ENCODE measurements at regions not wholly inside any gene's neighbourhood (a gene's known extent, or its start where the extent isn't known, plus 50 kb on each side); places are given as distances from the start of the nearest gene placed in this dataset.

DNA sequence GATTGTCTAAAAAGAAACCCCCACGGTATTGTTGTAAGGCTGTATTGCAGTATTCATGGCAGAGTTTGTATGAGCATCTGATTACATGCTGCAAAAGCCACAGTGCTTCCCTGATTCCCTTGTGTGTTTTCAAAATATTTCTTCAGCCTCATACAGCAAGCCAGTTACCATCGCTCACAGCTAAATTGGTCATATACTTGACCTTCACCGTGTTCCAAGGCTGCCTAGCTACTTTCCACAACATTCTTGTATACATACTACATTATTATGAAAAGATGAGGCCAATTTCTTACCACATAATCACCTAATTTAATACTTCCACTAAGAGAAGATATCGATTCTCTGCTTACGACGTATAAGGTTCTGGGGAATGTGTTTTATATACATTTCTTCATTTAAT is 576.3 kb upstream of the CNTNAP5 start:
- H3K9me3 ChIP-seq (ENCODE audit: insufficient read depth, low read length, severe bottlenecking): no peaks in the 10 kb centered on the region
- ATAC-seq (ENCODE audit: insufficient read depth, low read depth): no peak
- H3K27me3 ChIP-seq (ENCODE audit: insufficient read depth, low read length, poor library complexity): no peaks in the 10 kb centered on the region
- no peak overlapping the region for H3K27ac ChIP-seq (ENCODE audit: low read length)
- TF ChIP-seq, protein P1, sequence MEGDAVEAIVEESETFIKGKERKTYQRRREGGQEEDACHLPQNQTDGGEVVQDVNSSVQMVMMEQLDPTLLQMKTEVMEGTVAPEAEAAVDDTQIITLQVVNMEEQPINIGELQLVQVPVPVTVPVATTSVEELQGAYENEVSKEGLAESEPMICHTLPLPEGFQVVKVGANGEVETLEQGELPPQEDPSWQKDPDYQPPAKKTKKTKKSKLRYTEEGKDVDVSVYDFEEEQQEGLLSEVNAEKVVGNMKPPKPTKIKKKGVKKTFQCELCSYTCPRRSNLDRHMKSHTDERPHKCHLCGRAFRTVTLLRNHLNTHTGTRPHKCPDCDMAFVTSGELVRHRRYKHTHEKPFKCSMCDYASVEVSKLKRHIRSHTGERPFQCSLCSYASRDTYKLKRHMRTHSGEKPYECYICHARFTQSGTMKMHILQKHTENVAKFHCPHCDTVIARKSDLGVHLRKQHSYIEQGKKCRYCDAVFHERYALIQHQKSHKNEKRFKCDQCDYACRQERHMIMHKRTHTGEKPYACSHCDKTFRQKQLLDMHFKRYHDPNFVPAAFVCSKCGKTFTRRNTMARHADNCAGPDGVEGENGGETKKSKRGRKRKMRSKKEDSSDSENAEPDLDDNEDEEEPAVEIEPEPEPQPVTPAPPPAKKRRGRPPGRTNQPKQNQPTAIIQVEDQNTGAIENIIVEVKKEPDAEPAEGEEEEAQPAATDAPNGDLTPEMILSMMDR (IDR thresholded peaks at IDR 0.05; ENCODE audit: borderline replicate concordance, extremely low read depth, low read length, poor library complexity, severe bottlenecking): no peak
- TF ChIP-seq EZH2 (IDR thresholded peaks at IDR 0.05; ENCODE audit: borderline replicate concordance, low read depth, low read length, severe bottlenecking): no peak
- no peak overlapping the region for H3K9ac ChIP-seq (ENCODE audit: low read depth, low read length)
- no peaks in the 10 kb centered on the region for H3K79me2 ChIP-seq (ENCODE audit: insufficient read depth, low read length)
- no peak overlapping the region for H2AFZ ChIP-seq (ENCODE audit: low read depth, low read length)
- DNase-seq: no peak
- no peak overlapping the region for H3K4me2 ChIP-seq (ENCODE audit: insufficient read depth, low read length)
- no peak overlapping the region for H3K4me3 ChIP-seq (ENCODE audit: low read depth in 1 of 2, low read length in 2 of 2)
- H3K36me3 ChIP-seq (ENCODE audit: insufficient read depth, low read length): no peaks in the 10 kb centered on the region
- H3K4me1 ChIP-seq (ENCODE audit: insufficient read depth, low read length): no peaks in the 10 kb centered on the region
- H4K20me1 ChIP-seq (ENCODE audit: insufficient read depth, low read length): no peaks in the 10 kb centered on the region

DNA sequence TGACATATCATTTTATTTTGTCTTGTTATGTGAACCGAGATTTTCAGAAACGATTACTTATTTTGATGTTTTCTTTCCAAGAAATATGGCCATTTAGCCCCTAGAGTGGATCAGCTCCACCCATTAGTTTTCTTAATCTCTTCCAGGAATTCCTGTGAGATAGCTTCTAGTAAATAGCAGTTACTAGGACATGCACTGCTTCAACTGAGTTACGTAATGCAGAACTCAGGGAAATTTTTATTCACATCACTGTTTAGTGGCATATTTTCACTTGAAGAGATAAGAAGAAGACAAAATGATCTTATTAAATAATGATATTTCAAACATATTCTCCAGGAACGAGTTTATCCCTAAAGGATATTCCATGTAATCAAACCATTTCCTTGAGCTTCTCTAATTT is 573.5 kb upstream of the CNTNAP5 start:
- H3K36me3 ChIP-seq (ENCODE audit: insufficient read depth, low read length): no peaks in the 10 kb centered on the region
- H3K9me3 ChIP-seq (ENCODE audit: insufficient read depth, low read length, severe bottlenecking): no peaks in the 10 kb centered on the region
- no peaks in the 10 kb centered on the region for H3K79me2 ChIP-seq (ENCODE audit: insufficient read depth, low read length)
- H3K27me3 ChIP-seq (ENCODE audit: insufficient read depth, low read length, poor library complexity): no peaks in the 10 kb centered on the region
- no peak for DNase-seq
- no peak for ATAC-seq (ENCODE audit: insufficient read depth, low read depth)
- H3K9ac ChIP-seq (ENCODE audit: low read depth, low read length): no peak overlapping the region
- no peak for TF ChIP-seq EZH2 (IDR thresholded peaks at IDR 0.05; ENCODE audit: borderline replicate concordance, low read depth, low read length, severe bottlenecking)
- TF ChIP-seq, protein P1 (IDR thresholded peaks at IDR 0.05; ENCODE audit: borderline replicate concordance, extremely low read depth, low read length, poor library complexity, severe bottlenecking): no peak
- no peak overlapping the region for H3K4me3 ChIP-seq (ENCODE audit: low read depth in 1 of 2, low read length in 2 of 2)
- H2AFZ ChIP-seq (ENCODE audit: low read depth, low read length): no peak overlapping the region
- no peak overlapping the region for H3K27ac ChIP-seq (ENCODE audit: low read length)
- H4K20me1 ChIP-seq (ENCODE audit: insufficient read depth, low read length): no peaks in the 10 kb centered on the region
- H3K4me1 ChIP-seq (ENCODE audit: insufficient read depth, low read length): no peaks in the 10 kb centered on the region
- H3K4me2 ChIP-seq (ENCODE audit: insufficient read depth, low read length): no peak overlapping the region

DNA sequence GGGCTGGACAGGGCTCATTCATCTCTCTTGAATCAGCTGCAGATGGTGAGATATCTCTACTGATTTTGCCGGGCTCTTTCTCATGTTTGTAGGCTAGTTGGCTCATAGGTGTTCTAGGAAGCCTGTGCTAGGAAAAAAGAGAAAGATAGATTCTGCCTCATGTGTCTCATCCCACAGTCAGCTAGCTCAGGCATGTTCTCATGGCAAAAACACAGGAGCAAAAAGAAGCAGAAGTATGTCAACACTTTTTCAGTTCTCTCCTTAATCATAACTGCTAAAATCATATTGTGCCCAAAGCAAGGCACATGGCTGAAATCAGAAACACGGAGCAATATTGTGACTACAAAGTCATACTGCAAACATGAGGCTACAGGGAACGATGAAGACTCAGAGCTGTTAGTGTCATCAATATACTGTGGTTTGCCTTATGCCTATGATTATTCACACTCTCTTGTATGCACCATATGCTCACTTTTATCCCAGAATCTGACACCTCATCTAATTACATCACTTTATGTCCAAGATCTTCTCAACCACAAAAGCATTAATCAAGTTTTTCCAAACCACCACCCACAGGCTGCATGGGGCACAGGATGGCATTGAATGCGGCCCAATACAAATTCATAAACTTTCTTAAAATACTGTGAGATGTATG is 571.9 kb upstream of the CNTNAP5 start:
- no peaks in the 10 kb centered on the region for H3K4me1 ChIP-seq (ENCODE audit: insufficient read depth, low read length)
- no peak for TF ChIP-seq EZH2 (IDR thresholded peaks at IDR 0.05; ENCODE audit: borderline replicate concordance, low read depth, low read length, severe bottlenecking)
- TF ChIP-seq, protein P1 (IDR thresholded peaks at IDR 0.05; ENCODE audit: borderline replicate concordance, extremely low read depth, low read length, poor library complexity, severe bottlenecking): no peak
- no peaks in the 10 kb centered on the region for H4K20me1 ChIP-seq (ENCODE audit: insufficient read depth, low read length)
- DNase-seq (no peak), ATAC-seq (ENCODE audit: insufficient read depth, low read depth) (no peak)
- H3K79me2 ChIP-seq (ENCODE audit: insufficient read depth, low read length): no peaks in the 10 kb centered on the region
- no peak overlapping the region for H3K27ac ChIP-seq (ENCODE audit: low read length)
- H2AFZ ChIP-seq (ENCODE audit: low read depth, low read length): no peak overlapping the region
- H3K36me3 ChIP-seq (ENCODE audit: insufficient read depth, low read length): no peaks in the 10 kb centered on the region
- H3K27me3 ChIP-seq (ENCODE audit: insufficient read depth, low read length, poor library complexity): no peaks in the 10 kb centered on the region
- no peak overlapping the region for H3K4me3 ChIP-seq (ENCODE audit: low read depth in 1 of 2, low read length in 2 of 2)
- no peak overlapping the region for H3K4me2 ChIP-seq (ENCODE audit: insufficient read depth, low read length)
- H3K9ac ChIP-seq (ENCODE audit: low read depth, low read length): no peak overlapping the region
- no peaks in the 10 kb centered on the region for H3K9me3 ChIP-seq (ENCODE audit: insufficient read depth, low read length, severe bottlenecking)

Measured in DND-41 (cell line).